ENCODE measurements at regions not wholly inside any gene's neighbourhood (a gene's known extent, or its start where the extent isn't known, plus 50 kb on each side); places are given as distances from the start of the nearest gene placed in this dataset.

- DNase-seq (ENCODE audit: low read depth in 2 of 2): peak; percentile 36 to 58
- peak; percentile 36 for TF ChIP-seq CTCF (IDR thresholded peaks at IDR 0.05; ENCODE audit: low read depth, low read length)
- no peak overlapping the region for H3K4me3 ChIP-seq (replicated peaks in 1 of 2; ENCODE audit: low read depth in 2 of 2, low read length in 2 of 2)
These were observed 76.0 kb downstream of the CHD9NB start for GRCh38 chr16:52976539-52977167.

- DNase-seq (ENCODE audit: low read depth in 2 of 2): no peak
- H3K4me3 ChIP-seq (replicated peaks in 1 of 2; ENCODE audit: low read depth in 2 of 2, low read length in 2 of 2): no peak overlapping the region
- TF ChIP-seq CTCF (IDR thresholded peaks at IDR 0.05; ENCODE audit: low read depth, low read length): no peak
These were observed 85.0 kb downstream of the CHD9NB start for GRCh38 chr16:52967744-52968143.

- no peak for TF ChIP-seq CTCF (IDR thresholded peaks at IDR 0.05; ENCODE audit: low read depth, low read length)
- peak in 1 of 2 donors; percentile 5 for DNase-seq (ENCODE audit: low read depth in 2 of 2)
- H3K4me3 ChIP-seq (replicated peaks in 1 of 2; ENCODE audit: low read depth in 2 of 2, low read length in 2 of 2): no peak overlapping the region
These were observed 88.4 kb downstream of the CHD9NB start for GRCh38 chr16:52964290-52964689.

- TF ChIP-seq CTCF (IDR thresholded peaks at IDR 0.05; ENCODE audit: low read depth, low read length): no peak
- H3K4me3 ChIP-seq (replicated peaks in 1 of 2; ENCODE audit: low read depth in 2 of 2, low read length in 2 of 2): no peak overlapping the region
- no peak for DNase-seq (ENCODE audit: low read depth in 2 of 2)
These were observed 88.8 kb downstream of the CHD9NB start for GRCh38 chr16:52963855-52964242.

GRCh38 chr16:52963212-52963854 is 89.4 kb downstream of the CHD9NB start:
- TF ChIP-seq CTCF (IDR thresholded peaks at IDR 0.05; ENCODE audit: low read depth, low read length): no peak
- DNase-seq (ENCODE audit: low read depth in 2 of 2): no peak
- H3K4me3 ChIP-seq (replicated peaks in 1 of 2; ENCODE audit: low read depth in 2 of 2, low read length in 2 of 2): no peak overlapping the region

GRCh38 chr16:52958951-52959350 is 93.7 kb downstream of the CHD9NB start:
- no peak overlapping the region for H3K4me3 ChIP-seq (replicated peaks in 1 of 2; ENCODE audit: low read depth in 2 of 2, low read length in 2 of 2)
- TF ChIP-seq CTCF (IDR thresholded peaks at IDR 0.05; ENCODE audit: low read depth, low read length): no peak
- DNase-seq (ENCODE audit: low read depth in 2 of 2): no peak

All from cardiac fibroblast (primary cell).